Body of pancreas (tissue), 4 donors: ENCODE measurements at regions not wholly inside any gene's neighbourhood (a gene's known extent, or its start where the extent isn't known, plus 50 kb on each side); places are given as distances from the start of the nearest gene placed in this dataset.

ENCODE experiments used
- ATAC-seq: fragments of 150-250 bp; one replicate; pipeline ENCODE4 v1.9.1; 2016
- DNase-seq, 4 donors: peaks; one replicate each; pipeline ENCODE4 v3.0.0-alpha.2; 2019
- H3K27ac ChIP-seq, 4 donors: fragments of 200-600 bp; sonication (generic); 1 replicate in 3 of 4; 2 replicates in 1 of 4; pipeline versions ENCODE4 v1.5.1 to v1.6.1; 2016 to 2019; ENCODE audit warnings: mild to moderate bottlenecking in 1 of 4, mixed read lengths in 1 of 4, moderate library complexity in 1 of 4
- H3K27me3 ChIP-seq, 2 donors: fragments of 200-600 bp; sonication (generic); one replicate each; pipeline ENCODE4 v1.6.0; 2016; ENCODE audit warnings: mild to moderate bottlenecking in 1 of 2
- H3K36me3 ChIP-seq, 2 donors: fragments of 200-600 bp; sonication (generic); replicated peaks in 1 of 2; 2 replicates each; pipeline ENCODE4 v1.5.1; 2016; ENCODE audit warnings: low read depth in 2 of 2; ENCODE audit not compliant: insufficient read depth in 1 of 2
- H3K4me1 ChIP-seq: fragments of 200-600 bp; sonication (generic); one replicate; pipeline ENCODE4 v1.6.0; 2016
- H3K4me3 ChIP-seq, 2 donors: fragments of 200-600 bp; sonication (generic); 1 replicate in 1 of 2; 2 replicates in 1 of 2; pipeline ENCODE4 v1.5.1; 2016 to 2019
- H3K9me3 ChIP-seq, 3 donors: fragments of 200-600 bp; sonication (generic); 1 replicate in 2 of 3; 2 replicates in 1 of 3; pipeline ENCODE4 v1.5.1; 2016
- CTCF ChIP-seq, 7 experiments: fragments of 450-650 bp in 4 of 7; fragments of 200-600 bp in 3 of 7; sonication (generic) in 3 of 7; IDR thresholded peaks; one replicate each; pipeline ENCODE4 v1.5.1; 2016 to 2019; ENCODE audit warnings: antibody characterized with exemption in 7 of 7
- POLR2A ChIP-seq, 3 donors: fragments of 450-650 bp; IDR thresholded peaks; one replicate each; pipeline ENCODE4 v1.6.1; 2016; ENCODE audit warnings: antibody characterized with exemption in 3 of 3, mild to moderate bottlenecking in 2 of 3
- WGBS, 2 donors: methylation state at CpG; one replicate each; pipeline ENCODE4 v1.1.5; 2017; 5-methylcytosine and 5-hydroxymethylcytosine counted together
- intact Hi-C: fragments of 100-400 bp; cut with DNase I; formaldehyde crosslinking; loops from one replicate; pipeline ENCODE4 v1.15.1; 2023

GRCh38 chr13:83740622-83741021 is 141.7 kb downstream of the SLITRK1 start:
- DNase-seq (no peak), ATAC-seq (no peak)
- no peaks in the 10 kb centered on the region for H3K27me3 ChIP-seq
- H3K9me3 ChIP-seq = no peaks in the 10 kb centered on the region
- H3K36me3 ChIP-seq = no peaks in the 10 kb centered on the region
- no peak overlapping the region for H3K4me3 ChIP-seq
- no peak overlapping the region for H3K27ac ChIP-seq
- TF ChIP-seq POLR2A (IDR thresholded peaks at IDR 0.05) (no peak), CTCF (IDR thresholded peaks at IDR 0.05) (no peak)
- intact Hi-C loops = no loop called here
- no peaks in the 10 kb centered on the region for H3K4me1 ChIP-seq

DNA sequence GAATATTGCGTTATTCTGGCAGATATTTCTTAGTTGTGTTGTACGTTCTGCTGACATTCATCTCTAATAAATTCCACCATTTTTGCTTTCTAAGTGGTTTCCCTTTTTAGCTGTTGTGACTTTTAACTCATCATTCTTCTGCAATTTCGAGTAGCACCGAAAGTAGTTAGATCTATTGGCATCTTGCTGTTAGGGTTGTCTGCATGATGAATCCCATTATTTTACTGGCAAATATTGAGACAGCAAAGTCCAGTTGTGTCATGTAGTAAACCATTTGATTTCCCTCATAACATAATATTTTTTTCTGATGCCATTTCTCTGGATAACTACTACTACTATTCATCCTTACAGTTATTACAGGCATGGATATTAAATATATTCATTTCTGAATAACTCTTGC is 143.9 kb downstream of the SLITRK1 start:
- no peak for ATAC-seq
- H3K4me1 ChIP-seq = no peaks in the 10 kb centered on the region
- no peak overlapping the region for H3K27ac ChIP-seq
- intact Hi-C loops = no loop called here
- H3K27me3 ChIP-seq = no peaks in the 10 kb centered on the region
- no peak overlapping the region for H3K4me3 ChIP-seq
- DNase-seq = no peak
- no peaks in the 10 kb centered on the region for H3K9me3 ChIP-seq
- no peaks in the 10 kb centered on the region for H3K36me3 ChIP-seq
- WGBS, 2 donors = 87 to 91% methylated on average over 4 of the region's 4 CpGs
- TF ChIP-seq POLR2A (IDR thresholded peaks at IDR 0.05) = no peak
- no peak for TF ChIP-seq CTCF (IDR thresholded peaks at IDR 0.05)

- TF ChIP-seq CTCF (IDR thresholded peaks at IDR 0.05) (no peak), POLR2A (IDR thresholded peaks at IDR 0.05) (no peak)
- intact Hi-C loops = no loop called here
- no peak for ATAC-seq
Measured at GRCh38 chr13:83733293-83733692, 149.0 kb downstream of the SLITRK1 start.

DNA sequence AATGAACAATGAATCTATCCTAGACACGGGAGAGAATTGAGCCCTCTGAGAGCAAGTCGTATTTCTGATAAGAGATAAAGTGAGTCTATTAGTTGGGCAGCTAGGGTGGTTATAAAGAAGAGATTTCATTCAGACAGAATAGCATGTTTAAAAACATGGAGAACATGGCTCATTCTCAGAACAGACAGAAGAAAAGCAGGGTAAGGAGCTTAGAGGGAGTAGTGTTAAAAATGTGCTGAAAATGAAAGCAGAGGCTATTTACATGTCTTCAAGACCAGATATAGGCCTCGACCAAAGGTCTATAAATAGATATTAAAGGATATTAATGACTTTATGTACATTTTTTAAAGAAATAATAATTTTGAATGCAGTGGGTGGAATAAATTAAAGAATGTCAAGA is 149.5 kb downstream of the SLITRK1 start:
- H3K9me3 ChIP-seq = no peaks in the 10 kb centered on the region
- H3K27ac ChIP-seq = peak overlapping the region in 1 of 4 donors; percentile 38
- no peak overlapping the region for H3K4me3 ChIP-seq
- 23 to 27% methylated on average over 3 of the region's 3 CpGs for WGBS, 2 donors
- intact Hi-C loops = no loop called here
- H3K27me3 ChIP-seq = no peaks in the 10 kb centered on the region
- H3K4me1 ChIP-seq = no peaks in the 10 kb centered on the region
- TF ChIP-seq POLR2A (IDR thresholded peaks at IDR 0.05) (no peak), CTCF (IDR thresholded peaks at IDR 0.05) (no peak)
- no peaks in the 10 kb centered on the region for H3K36me3 ChIP-seq
- no peak for ATAC-seq
- DNase-seq = no peak

More at GRCh38 chr13:83733293-83733692, 149.0 kb downstream of the SLITRK1 start:
- Histone ChIP-seq H3K36me3 (no peaks in the 10 kb centered on the region), H3K27ac (no peak overlapping the region), H3K9me3 (no peaks in the 10 kb centered on the region), H3K27me3 (no peaks in the 10 kb centered on the region), H3K4me1 (no peaks in the 10 kb centered on the region), H3K4me3 (no peak overlapping the region)
- DNase-seq = no peak

DNA sequence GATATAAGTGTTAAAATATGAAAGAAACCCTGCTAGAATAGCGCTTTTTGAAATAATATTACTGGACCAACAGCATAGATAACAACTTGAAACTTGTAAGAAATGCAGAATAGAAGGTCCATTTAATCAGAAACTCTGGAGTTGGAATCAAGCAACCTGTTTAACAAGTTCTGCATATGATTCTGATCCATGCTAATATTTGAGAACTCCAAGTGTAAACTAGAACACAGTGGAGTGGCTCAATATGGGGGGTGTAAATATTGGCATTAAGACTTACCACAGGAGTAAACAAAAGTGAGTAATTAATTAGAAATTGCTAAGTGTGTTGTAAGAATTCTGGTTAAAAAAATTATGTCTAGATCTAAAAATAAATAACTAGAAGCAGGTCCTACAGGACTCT is 151.2 kb downstream of the SLITRK1 start:
- DNase-seq = no peak
- no peak overlapping the region for H3K4me3 ChIP-seq
- 18 to 31% methylated on average over 1 of the region's 1 CpG for WGBS, 2 donors
- peak; percentile 67 for ATAC-seq
- H3K9me3 ChIP-seq = no peaks in the 10 kb centered on the region
- no peaks in the 10 kb centered on the region for H3K4me1 ChIP-seq
- intact Hi-C loops = no loop called here
- H3K27me3 ChIP-seq = no peaks in the 10 kb centered on the region
- peak overlapping the region in 2 of 4 donors; percentile 15 to 27 for H3K27ac ChIP-seq
- TF ChIP-seq POLR2A (IDR thresholded peaks at IDR 0.05) (no peak), CTCF (IDR thresholded peaks at IDR 0.05) (no peak)
- H3K36me3 ChIP-seq = no peaks in the 10 kb centered on the region
